ENCODE measurements at regions not wholly inside any gene's neighbourhood (a gene's known extent, or its start where the extent isn't known, plus 50 kb on each side); places are given as distances from the start of the nearest gene placed in this dataset.

GRCh38 chr4:146577111-146577510 is 55.4 kb upstream of the SLC10A7 start:
- CTCF ChIA-PET, result no interaction called here
- POLR2A ChIA-PET, result no interaction called here

DNA sequence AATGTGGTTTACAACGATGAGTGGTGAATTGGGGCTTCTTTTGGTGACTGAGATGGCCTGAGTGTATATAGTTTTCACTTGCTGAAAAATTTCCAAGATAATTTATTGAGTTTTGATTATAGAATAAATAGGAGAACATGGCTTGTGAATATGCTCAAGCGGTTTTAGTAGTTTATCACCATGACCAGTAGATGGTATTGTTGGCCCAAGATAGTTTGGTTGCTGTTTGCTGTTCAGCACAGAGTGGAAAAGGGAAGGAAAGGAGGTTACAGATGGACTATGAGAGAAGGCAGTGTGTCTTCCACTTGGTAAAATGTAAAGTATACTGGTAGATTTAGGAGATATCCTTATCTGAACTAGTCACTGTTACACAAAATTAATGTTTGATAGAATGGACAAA is 55.8 kb upstream of the POU4F2 start:
- ChIA-PET CTCF (no interaction called here), POLR2A (no interaction called here)

DNA sequence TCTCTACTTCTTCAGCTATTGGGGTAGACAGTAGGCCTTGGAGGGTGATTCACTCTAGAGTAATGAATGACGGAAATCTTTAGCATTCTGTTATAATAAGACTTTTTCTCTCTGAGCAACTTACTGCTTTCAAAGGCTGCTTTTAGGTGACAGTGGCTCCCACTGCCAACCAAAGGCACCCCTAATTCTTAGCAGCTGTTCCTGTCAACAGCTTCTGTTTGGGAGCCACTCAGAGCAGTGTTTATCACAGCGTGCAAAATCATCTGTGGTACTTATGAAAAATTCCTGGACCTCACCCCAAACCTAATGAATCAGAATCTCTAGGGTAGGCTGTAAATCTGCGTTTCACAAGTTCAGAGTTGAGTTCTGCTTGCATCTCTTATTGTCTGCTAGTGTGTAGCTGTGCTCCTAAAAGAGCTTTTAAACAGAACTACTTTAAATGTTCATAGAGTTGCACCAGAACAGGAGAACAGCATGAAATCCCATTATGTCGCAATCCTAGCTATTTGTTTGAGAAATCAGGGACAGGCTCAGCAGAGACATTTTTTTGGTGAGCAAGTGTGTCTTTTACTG is 52.8 kb upstream of the POU4F2 start:
- CTCF ChIA-PET, result interaction anchor here (0.6 kb wide), 1 partner anchor 352 kb away, joined by 3 read pairs; no protein-coding TSS in a partner anchor

More for the DNA sequence above, 52.8 kb upstream of the POU4F2 start:
- POLR2A ChIA-PET, result no interaction called here

All from activated CD8-positive, alpha-beta memory T cell treated with anti-CD3 and anti-CD28 coated beads for 36 hours (primary cell).